ENCODE measurements at regions not wholly inside any gene's neighbourhood (a gene's known extent, or its start where the extent isn't known, plus 50 kb on each side); places are given as distances from the start of the nearest gene placed in this dataset.

DNA sequence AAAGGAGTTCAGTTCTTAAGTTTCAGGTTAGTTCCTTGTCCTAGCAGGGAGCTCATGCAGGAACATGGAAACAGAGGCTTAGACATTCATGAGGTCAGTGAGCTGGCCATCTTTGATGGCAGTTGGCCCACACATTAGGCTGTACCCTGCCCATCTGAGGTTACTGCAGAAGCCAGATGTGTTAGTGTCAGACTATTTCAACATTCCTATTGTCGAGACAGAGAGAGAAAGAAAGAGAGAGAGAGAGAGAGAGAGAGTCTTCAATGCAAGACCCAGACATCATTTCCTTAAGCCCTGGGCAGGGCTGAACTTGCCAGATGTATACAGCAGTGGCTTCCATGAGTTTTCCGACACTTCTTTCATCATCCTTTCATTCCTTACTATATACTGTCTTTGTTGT lies 91.3 kb downstream of the PPP1R2C start (continued):
- TF ChIP-seq, protein P1, sequence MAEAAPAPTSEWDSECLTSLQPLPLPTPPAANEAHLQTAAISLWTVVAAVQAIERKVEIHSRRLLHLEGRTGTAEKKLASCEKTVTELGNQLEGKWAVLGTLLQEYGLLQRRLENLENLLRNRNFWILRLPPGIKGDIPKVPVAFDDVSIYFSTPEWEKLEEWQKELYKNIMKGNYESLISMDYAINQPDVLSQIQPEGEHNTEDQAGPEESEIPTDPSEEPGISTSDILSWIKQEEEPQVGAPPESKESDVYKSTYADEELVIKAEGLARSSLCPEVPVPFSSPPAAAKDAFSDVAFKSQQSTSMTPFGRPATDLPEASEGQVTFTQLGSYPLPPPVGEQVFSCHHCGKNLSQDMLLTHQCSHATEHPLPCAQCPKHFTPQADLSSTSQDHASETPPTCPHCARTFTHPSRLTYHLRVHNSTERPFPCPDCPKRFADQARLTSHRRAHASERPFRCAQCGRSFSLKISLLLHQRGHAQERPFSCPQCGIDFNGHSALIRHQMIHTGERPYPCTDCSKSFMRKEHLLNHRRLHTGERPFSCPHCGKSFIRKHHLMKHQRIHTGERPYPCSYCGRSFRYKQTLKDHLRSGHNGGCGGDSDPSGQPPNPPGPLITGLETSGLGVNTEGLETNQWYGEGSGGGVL (CRISPR knock-in tag; IDR thresholded peaks at IDR 0.05), result no peak
- no peak for TF ChIP-seq SNIP1 (IDR thresholded peaks at IDR 0.05; ENCODE audit: low read depth)
- TF ChIP-seq NCOA6 (IDR thresholded peaks at IDR 0.05), result no peak
- TF ChIP-seq RBM17 (IDR thresholded peaks at IDR 0.05; ENCODE audit: borderline replicate concordance, low read depth, low read length), result no peak
- TF ChIP-seq, protein P2, sequence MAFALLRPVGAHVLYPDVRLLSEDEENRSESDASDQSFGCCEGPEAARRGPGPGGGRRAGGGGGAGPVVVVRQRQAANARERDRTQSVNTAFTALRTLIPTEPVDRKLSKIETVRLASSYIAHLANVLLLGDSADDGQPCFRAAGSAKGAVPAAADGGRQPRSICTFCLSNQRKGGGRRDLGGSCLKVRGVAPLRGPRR (CRISPR knock-in tag; IDR thresholded peaks at IDR 0.05), result no peak
- TF ChIP-seq CSDE1 (IDR thresholded peaks at IDR 0.05), result no peak

DNA sequence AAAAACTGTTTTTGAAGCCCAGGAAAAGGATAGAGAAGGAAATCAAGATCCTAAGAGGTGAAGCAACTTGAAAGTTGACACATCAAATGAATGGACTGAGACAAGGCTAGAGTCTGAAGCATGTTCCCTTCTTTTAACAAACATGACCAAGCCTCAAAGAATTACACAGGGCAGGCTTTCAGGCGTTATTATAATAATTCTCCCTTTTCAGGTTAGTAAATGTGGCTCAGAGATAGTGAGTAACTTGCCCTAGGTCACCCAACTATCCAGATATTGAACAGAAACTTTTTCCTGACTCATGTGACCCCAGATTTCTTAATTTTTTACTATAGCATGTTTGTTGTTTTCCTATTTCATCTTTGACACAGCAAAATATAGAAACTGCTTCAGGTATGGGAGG lies 91.7 kb downstream of the PPP1R2C start:
- Histone ChIP-seq H3K9ac (ENCODE audit: insufficient read depth in 1 of 2, low read depth in 2 of 2, low read length in 2 of 2) (no peak overlapping the region), H3K79me2 (ENCODE audit: control insufficient read depth, insufficient read depth, low read length) (no peaks in the 10 kb centered on the region), H3K4me2 (ENCODE audit: insufficient read depth, low read length) (no peak overlapping the region), H3K27ac (ENCODE audit: extremely low read depth, low read depth, low read length) (no peak overlapping the region), H3K9me1 (ENCODE audit: control insufficient read depth, insufficient read depth, low read length) (no peaks in the 10 kb centered on the region), H2AFZ (ENCODE audit: low read depth, low read length) (no peak overlapping the region), H3K4me3 (no peak overlapping the region), H4K20me1 (replicated peaks; ENCODE audit: control insufficient read depth, insufficient read depth, low read length) (no peaks in the 10 kb centered on the region), H3K27me3 (ENCODE audit: control insufficient read depth in 2 of 2, insufficient read depth in 2 of 2, low read length in 2 of 2) (no peaks in the 10 kb centered on the region), H3K9me3 (replicated peaks; ENCODE audit: control insufficient read depth, insufficient read depth, low read depth, low read length) (no peaks in the 10 kb centered on the region), H3K4me1 (replicated peaks in 1 of 2; ENCODE audit: control insufficient read depth in 2 of 2, insufficient read depth in 2 of 2, low read length in 2 of 2) (no peaks in the 10 kb centered on the region), H3K36me3 (ENCODE audit: control insufficient read depth, insufficient read depth, low read length) (no peaks in the 10 kb centered on the region)
- no TSS peak for BruUV-seq (replicated peaks)
- DNase-seq (ENCODE audit: extremely low read depth in 1 of 4, low spot score in 3 of 4) (no peak), ATAC-seq (no peak), FAIRE-seq (no peak)
- ChIA-PET CTCF (ENCODE audit: low intra/inter-chr PET ratio) (no interaction called here), POLR2A (no interaction called here)
- WGBS (ENCODE audit: insufficient coverage, low coverage, missing lambda C conversion rate), result 0% methylated on average over 1 of the region's 1 CpG
- in situ Hi-C loops (cut with MboI) (no loop called here), intact Hi-C loops (cut with micrococcal nuclease) (no loop called here)
- no peak for TF ChIP-seq GTF2A2 (tag; IDR thresholded peaks at IDR 0.05)
- TF ChIP-seq, protein P3, sequence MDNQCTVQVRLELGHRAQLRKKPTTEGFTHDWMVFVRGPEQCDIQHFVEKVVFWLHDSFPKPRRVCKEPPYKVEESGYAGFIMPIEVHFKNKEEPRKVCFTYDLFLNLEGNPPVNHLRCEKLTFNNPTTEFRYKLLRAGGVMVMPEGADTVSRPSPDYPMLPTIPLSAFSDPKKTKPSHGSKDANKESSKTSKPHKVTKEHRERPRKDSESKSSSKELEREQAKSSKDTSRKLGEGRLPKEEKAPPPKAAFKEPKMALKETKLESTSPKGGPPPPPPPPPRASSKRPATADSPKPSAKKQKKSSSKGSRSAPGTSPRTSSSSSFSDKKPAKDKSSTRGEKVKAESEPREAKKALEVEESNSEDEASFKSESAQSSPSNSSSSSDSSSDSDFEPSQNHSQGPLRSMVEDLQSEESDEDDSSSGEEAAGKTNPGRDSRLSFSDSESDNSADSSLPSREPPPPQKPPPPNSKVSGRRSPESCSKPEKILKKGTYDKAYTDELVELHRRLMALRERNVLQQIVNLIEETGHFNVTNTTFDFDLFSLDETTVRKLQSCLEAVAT (IDR thresholded peaks at IDR 0.05), result no peak
- no peak for TF ChIP-seq ZNF57 (CRISPR knock-in tag; IDR thresholded peaks at IDR 0.05)
- TF ChIP-seq, protein P4, sequence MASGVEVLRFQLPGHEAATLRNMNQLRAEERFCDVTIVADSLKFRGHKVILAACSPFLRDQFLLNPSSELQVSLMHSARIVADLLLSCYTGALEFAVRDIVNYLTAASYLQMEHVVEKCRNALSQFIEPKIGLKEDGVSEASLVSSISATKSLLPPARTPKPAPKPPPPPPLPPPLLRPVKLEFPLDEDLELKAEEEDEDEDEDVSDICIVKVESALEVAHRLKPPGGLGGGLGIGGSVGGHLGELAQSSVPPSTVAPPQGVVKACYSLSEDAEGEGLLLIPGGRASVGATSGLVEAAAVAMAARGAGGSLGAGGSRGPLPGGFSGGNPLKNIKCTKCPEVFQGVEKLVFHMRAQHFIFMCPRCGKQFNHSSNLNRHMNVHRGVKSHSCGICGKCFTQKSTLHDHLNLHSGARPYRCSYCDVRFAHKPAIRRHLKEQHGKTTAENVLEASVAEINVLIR (CRISPR knock-in tag; IDR thresholded peaks at IDR 0.05), result no peak
